ENCODE measurements at regions not wholly inside any gene's neighbourhood (a gene's known extent, or its start where the extent isn't known, plus 50 kb on each side); places are given as distances from the start of the nearest gene placed in this dataset.

- TF ChIP-seq CTCF (conservative IDR thresholded peaks at IDR 0.05; ENCODE audit: low read length) (no peak), EZH2phosphoT487 (IDR thresholded peaks at IDR 0.05; ENCODE audit: borderline replicate concordance) (no peak)
Observed at GRCh38 chr20:11529047-11529446, 388.6 kb upstream of the BTBD3 start.
